PC-3 (cell line): ENCODE measurements at regions not wholly inside any gene's neighbourhood (a gene's known extent, or its start where the extent isn't known, plus 50 kb on each side); places are given as distances from the start of the nearest gene placed in this dataset.

Experiments
- EZH2 ChIP-seq: fragments of 300-600 bp; sonication (generic); IDR thresholded peaks from one replicate; pipeline ENCODE4 v1.6.1; 2017; ENCODE audit warnings: antibody characterized with exemption, mild to moderate bottlenecking, low read length; ENCODE audit not compliant: unreplicated experiment
- EZH2phosphoT487 ChIP-seq: fragments of 300-600 bp; sonication (generic); IDR thresholded peaks from 2 replicates; pipeline ENCODE4 v1.6.1; 2018; ENCODE audit warnings: mild to moderate bottlenecking, antibody characterized with exemption, low read length, borderline replicate concordance
- TF ChIP-seq, protein P1 (sequence below): fragments of 300-600 bp; sonication (generic); conservative IDR thresholded peaks from 2 replicates; pipeline ENCODE4 v1.5.1; 2017; ENCODE audit warnings: antibody characterized with exemption, low read depth, mild to moderate bottlenecking, low read length

- TF ChIP-seq EZH2 (no peak), EZH2phosphoT487 (no peak)
- TF ChIP-seq, protein P1, sequence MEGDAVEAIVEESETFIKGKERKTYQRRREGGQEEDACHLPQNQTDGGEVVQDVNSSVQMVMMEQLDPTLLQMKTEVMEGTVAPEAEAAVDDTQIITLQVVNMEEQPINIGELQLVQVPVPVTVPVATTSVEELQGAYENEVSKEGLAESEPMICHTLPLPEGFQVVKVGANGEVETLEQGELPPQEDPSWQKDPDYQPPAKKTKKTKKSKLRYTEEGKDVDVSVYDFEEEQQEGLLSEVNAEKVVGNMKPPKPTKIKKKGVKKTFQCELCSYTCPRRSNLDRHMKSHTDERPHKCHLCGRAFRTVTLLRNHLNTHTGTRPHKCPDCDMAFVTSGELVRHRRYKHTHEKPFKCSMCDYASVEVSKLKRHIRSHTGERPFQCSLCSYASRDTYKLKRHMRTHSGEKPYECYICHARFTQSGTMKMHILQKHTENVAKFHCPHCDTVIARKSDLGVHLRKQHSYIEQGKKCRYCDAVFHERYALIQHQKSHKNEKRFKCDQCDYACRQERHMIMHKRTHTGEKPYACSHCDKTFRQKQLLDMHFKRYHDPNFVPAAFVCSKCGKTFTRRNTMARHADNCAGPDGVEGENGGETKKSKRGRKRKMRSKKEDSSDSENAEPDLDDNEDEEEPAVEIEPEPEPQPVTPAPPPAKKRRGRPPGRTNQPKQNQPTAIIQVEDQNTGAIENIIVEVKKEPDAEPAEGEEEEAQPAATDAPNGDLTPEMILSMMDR, result no peak
Observed at GRCh38 chr4:123804196-123804721, 407.7 kb downstream of the SPRY1 start.
